ENCODE measurements at regions not wholly inside any gene's neighbourhood (a gene's known extent, or its start where the extent isn't known, plus 50 kb on each side); places are given as distances from the start of the nearest gene placed in this dataset.

DNA sequence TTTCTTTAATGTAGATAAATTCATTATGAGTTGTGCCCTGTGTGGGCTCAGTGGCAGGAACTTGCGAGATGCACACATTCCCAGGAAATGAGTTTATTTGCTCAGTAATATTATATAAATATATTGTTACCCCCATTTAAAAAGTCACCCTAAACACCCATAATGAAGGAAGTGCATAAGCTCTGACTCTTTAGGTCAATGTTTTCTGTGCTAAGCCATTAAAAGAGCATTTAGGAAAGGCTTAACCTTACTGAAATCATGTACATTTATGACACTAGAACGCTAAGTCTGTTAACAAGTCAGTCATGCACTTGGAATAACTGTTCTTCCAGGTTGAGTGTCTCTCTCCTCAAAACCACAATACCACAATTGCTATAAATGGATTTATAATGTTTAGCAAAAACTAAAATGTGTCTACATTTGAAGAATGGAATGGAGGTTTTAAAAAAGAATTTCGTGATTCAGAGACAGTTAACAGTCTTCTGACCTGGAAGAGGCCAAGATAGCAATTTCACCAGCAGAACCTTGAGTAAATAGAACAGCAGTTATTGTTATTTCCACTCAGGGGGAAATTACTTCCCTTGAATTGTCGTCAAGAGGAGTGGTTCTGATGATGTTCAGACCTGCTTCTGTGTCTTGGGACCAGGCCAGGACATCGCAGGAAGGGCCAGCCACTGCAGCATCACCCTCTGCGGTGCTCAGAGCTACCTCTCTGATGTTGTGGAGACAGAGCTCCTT is 91.1 kb upstream of the VEGFC start:
- intact Hi-C loops (cut with DNase I), result no loop called here
- Histone ChIP-seq H3K4me3 (no peak overlapping the region), H3K4me1 (no peaks in the 10 kb centered on the region), H3K36me3 (no peaks in the 10 kb centered on the region), H3K27me3 (no peaks in the 10 kb centered on the region), H3K27ac (no peak overlapping the region), H3K9me3 (no peaks in the 10 kb centered on the region)
- DNase-seq, result no peak
- WGBS, 2 donors, result 43 to 49% methylated on average over 6 of the region's 6 CpGs
- no peak for TF ChIP-seq POLR2A (IDR thresholded peaks at IDR 0.05)
- TF ChIP-seq, protein P1, sequence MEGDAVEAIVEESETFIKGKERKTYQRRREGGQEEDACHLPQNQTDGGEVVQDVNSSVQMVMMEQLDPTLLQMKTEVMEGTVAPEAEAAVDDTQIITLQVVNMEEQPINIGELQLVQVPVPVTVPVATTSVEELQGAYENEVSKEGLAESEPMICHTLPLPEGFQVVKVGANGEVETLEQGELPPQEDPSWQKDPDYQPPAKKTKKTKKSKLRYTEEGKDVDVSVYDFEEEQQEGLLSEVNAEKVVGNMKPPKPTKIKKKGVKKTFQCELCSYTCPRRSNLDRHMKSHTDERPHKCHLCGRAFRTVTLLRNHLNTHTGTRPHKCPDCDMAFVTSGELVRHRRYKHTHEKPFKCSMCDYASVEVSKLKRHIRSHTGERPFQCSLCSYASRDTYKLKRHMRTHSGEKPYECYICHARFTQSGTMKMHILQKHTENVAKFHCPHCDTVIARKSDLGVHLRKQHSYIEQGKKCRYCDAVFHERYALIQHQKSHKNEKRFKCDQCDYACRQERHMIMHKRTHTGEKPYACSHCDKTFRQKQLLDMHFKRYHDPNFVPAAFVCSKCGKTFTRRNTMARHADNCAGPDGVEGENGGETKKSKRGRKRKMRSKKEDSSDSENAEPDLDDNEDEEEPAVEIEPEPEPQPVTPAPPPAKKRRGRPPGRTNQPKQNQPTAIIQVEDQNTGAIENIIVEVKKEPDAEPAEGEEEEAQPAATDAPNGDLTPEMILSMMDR (IDR thresholded peaks at IDR 0.05), result no peak
- TF ChIP-seq POLR2AphosphoS5 (IDR thresholded peaks at IDR 0.05), result no peak
- no peak for TF ChIP-seq EP300 (IDR thresholded peaks at IDR 0.05)

- WGBS, 2 donors, result 60 to 83% methylated on average over 2 of the region's 2 CpGs
- no peak overlapping the region for H3K4me3 ChIP-seq
- intact Hi-C loops (cut with DNase I), result no loop called here
- no peak for TF ChIP-seq POLR2A (IDR thresholded peaks at IDR 0.05)
- TF ChIP-seq EP300 (IDR thresholded peaks at IDR 0.05), result no peak
- no peak for TF ChIP-seq POLR2AphosphoS5 (IDR thresholded peaks at IDR 0.05)
- TF ChIP-seq, protein P1 (IDR thresholded peaks at IDR 0.05), result no peak
- H3K27ac ChIP-seq, result no peak overlapping the region
- no peaks in the 10 kb centered on the region for H3K4me1 ChIP-seq
- H3K9me3 ChIP-seq, result no peaks in the 10 kb centered on the region
- H3K36me3 ChIP-seq, result no peaks in the 10 kb centered on the region
- DNase-seq, result no peak
- H3K27me3 ChIP-seq, result no peaks in the 10 kb centered on the region
Measured at GRCh38 chr4:176885224-176885623, 92.5 kb upstream of the VEGFC start.

DNA sequence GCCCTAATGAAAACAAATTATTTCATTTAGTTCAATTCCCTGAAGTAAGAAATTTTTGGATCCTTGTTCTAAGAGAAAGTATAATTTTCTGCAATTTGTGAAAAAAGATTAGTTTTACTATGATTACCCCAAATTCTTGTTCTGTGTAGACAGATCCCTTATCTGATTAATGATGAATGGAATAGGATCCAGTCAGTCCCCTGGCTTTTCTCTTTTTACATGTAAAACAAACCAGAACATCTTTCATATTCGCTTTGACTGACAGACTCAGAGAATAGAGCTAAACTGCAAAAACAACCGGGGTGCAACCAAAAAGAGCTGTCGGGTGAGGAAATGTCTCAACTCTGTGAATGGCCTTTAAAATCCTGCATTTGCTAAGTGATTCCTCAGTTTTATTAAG is 93.4 kb upstream of the VEGFC start:
- TF ChIP-seq EP300 (IDR thresholded peaks at IDR 0.05) (no peak), POLR2A (IDR thresholded peaks at IDR 0.05) (no peak), POLR2AphosphoS5 (IDR thresholded peaks at IDR 0.05) (no peak)
- TF ChIP-seq, protein P1 (IDR thresholded peaks at IDR 0.05), result no peak
- no peak for DNase-seq
- 83 to 84% methylated on average over 3 of the region's 3 CpGs for WGBS, 2 donors
- Histone ChIP-seq H3K4me1 (no peaks in the 10 kb centered on the region), H3K36me3 (no peaks in the 10 kb centered on the region), H3K9me3 (no peaks in the 10 kb centered on the region), H3K27me3 (no peaks in the 10 kb centered on the region), H3K27ac (no peak overlapping the region), H3K4me3 (no peak overlapping the region)
- intact Hi-C loops (cut with DNase I), result no loop called here

- H3K27ac ChIP-seq, result no peak overlapping the region
- 79 to 84% methylated on average over 3 of the region's 3 CpGs for WGBS, 2 donors
- H3K27me3 ChIP-seq, result no peaks in the 10 kb centered on the region
- TF ChIP-seq, protein P1 (IDR thresholded peaks at IDR 0.05), result no peak
- no peak for TF ChIP-seq POLR2AphosphoS5 (IDR thresholded peaks at IDR 0.05)
- TF ChIP-seq POLR2A (IDR thresholded peaks at IDR 0.05), result no peak
- no peak for TF ChIP-seq EP300 (IDR thresholded peaks at IDR 0.05)
- no peak for DNase-seq
- no peaks in the 10 kb centered on the region for H3K9me3 ChIP-seq
- no peaks in the 10 kb centered on the region for H3K36me3 ChIP-seq
- H3K4me3 ChIP-seq, result no peak overlapping the region
- H3K4me1 ChIP-seq, result no peaks in the 10 kb centered on the region
- intact Hi-C loops (cut with DNase I), result no loop called here
Measured at GRCh38 chr4:176889776-176890175, 97.1 kb upstream of the VEGFC start.

- DNase-seq, result no peak
- no peak for TF ChIP-seq POLR2AphosphoS5 (IDR thresholded peaks at IDR 0.05)
- no peak for TF ChIP-seq POLR2A (IDR thresholded peaks at IDR 0.05)
- no peak for TF ChIP-seq EP300 (IDR thresholded peaks at IDR 0.05)
- TF ChIP-seq, protein P1 (IDR thresholded peaks at IDR 0.05), result no peak
- 48 to 56% methylated on average over 3 of the region's 3 CpGs for WGBS, 2 donors
- H3K27me3 ChIP-seq, result no peaks in the 10 kb centered on the region
- H3K9me3 ChIP-seq, result no peaks in the 10 kb centered on the region
- H3K4me3 ChIP-seq, result no peak overlapping the region
- intact Hi-C loops (cut with DNase I), result no loop called here
- no peak overlapping the region for H3K27ac ChIP-seq
- H3K4me1 ChIP-seq, result no peaks in the 10 kb centered on the region
- no peaks in the 10 kb centered on the region for H3K36me3 ChIP-seq
Measured at GRCh38 chr4:176894498-176894897, 101.8 kb upstream of the VEGFC start.
